GM12872 (cell line): ENCODE measurements at regions not wholly inside any gene's neighbourhood (a gene's known extent, or its start where the extent isn't known, plus 50 kb on each side); places are given as distances from the start of the nearest gene placed in this dataset.

Experiments
- TF ChIP-seq, protein P1 (sequence below): IDR thresholded peaks from 3 replicates; pipeline ENCODE4 v1.5.1; 2011; ENCODE audit warnings: low read depth, mild to moderate bottlenecking, low read length, moderate library complexity; ENCODE audit not compliant: insufficient read depth

DNA sequence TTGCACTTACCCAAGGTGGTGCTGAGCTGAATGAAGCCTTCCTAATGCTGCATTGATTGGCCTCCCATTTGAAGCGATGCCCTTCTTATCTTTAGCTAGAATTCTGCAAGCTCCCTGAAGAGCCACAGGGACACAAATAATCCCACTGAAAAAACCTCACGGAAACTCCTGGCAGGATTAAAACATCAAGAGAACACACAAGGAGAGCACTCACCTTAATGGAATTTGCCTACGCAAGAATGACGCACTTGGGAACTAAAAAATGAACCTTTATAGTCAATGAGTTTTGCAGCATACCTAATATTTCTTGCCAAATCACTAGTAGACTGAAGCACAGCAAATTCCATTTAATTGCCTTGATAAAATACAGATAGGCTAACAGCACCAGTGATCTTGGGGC, 232.8 kb upstream of the UBASH3B start:
- TF ChIP-seq, protein P1, sequence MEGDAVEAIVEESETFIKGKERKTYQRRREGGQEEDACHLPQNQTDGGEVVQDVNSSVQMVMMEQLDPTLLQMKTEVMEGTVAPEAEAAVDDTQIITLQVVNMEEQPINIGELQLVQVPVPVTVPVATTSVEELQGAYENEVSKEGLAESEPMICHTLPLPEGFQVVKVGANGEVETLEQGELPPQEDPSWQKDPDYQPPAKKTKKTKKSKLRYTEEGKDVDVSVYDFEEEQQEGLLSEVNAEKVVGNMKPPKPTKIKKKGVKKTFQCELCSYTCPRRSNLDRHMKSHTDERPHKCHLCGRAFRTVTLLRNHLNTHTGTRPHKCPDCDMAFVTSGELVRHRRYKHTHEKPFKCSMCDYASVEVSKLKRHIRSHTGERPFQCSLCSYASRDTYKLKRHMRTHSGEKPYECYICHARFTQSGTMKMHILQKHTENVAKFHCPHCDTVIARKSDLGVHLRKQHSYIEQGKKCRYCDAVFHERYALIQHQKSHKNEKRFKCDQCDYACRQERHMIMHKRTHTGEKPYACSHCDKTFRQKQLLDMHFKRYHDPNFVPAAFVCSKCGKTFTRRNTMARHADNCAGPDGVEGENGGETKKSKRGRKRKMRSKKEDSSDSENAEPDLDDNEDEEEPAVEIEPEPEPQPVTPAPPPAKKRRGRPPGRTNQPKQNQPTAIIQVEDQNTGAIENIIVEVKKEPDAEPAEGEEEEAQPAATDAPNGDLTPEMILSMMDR = no peak

DNA sequence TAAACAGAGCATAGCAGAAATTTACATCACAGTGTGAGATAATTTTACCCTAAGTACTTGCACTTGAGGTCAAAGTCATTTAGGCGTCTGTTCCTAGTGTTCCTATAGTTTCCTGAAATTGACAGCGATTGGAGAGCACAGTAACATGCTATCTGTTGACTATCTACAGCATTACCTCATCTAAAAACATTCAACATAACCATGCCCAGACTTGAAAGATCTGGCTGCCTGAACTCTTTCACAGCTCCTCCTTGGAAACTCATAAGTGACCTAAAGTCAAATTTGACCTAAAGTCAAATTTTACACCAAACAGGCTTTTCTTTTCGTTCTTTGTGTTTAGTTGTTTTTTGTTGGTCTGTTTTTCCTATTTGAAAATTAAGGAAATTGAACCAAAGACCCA, 233.8 kb upstream of the UBASH3B start:
- TF ChIP-seq, protein P1 = no peak

DNA sequence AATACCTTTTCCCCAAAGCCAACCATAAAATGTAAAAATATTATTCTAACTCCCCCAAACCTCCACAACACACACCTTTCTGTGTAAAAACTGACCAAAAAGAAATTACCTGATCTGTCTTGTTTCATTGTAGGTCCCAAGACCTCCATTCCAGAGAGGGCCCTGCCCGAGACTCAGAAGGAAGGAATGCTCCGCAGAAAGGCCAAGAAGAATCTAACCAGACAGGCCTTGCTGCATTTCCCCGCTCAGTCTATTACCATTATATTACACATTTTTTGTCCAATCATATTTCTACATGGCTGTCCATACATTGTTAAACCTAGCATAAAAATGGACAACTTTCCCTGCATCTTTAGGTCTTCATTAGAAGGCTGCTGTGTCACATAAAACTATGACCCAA, 237.5 kb upstream of the UBASH3B start:
- TF ChIP-seq, protein P1 = no peak

DNA sequence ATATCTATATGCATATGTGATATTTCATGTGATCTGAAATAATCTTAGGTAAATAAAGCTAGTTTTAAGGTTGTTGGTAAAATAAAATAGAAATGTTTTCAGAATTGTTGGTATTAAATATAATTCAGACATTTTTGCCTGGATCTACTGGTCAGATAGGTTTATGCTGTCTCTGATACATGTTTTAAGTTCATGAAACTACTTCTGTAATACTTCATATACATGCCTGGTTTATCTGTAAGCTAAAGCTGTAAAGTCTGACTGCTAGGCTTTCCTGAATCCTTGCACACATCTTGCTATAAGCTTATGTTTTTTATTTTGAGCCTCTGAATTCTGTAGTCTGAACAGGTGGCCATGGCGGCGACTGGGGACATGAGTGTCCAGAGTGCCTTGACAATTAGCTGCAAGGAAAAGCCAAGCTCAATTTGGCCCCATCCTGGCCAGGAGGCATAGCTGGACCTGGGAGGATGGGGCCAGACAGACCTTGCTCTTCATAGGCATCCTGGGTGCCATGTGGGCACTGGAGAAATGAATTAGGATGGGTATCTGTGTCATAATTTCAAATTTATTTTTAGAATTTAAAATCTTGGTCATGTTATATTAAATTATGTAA, 241.0 kb upstream of the UBASH3B start:
- TF ChIP-seq, protein P1 = no peak

DNA sequence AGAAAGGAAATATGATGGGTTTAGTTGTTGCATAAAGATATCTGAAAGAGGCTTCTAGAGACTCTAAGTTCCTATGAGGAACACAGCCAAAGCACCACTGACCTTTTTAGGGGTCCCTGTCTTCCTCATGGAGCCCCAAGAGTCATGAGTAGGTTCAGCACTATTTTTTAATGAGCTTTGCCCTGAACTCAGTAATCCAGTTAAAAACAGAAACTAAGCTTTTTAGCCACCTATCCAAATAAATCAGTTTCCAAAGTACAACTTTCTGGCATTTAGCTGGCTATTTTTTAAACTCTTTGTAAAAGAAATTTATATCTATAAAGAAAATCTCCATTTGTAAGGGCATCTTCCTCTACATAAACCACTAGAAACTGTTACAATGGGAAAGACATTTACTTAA, 241.8 kb upstream of the UBASH3B start:
- TF ChIP-seq, protein P1 = no peak

DNA sequence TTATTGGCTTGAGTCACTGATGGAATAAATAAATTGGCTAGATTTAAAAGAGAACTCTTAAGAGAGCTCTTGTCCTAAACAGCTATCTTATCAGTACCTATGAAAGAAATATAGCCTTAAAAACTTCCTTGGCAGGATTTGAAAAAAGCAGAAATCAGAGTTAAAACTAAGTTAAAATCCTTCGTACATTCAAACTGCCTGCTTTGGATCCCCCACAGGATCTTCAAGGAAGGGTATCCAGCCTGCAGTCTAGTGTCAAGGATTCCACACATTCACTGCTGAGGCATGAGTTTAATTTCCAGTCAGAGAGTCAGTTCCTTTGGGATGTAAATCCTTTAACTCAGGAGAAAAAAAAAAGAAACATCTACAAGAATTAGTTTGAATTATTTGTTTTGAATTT, 242.9 kb upstream of the UBASH3B start:
- TF ChIP-seq, protein P1 = no peak

DNA sequence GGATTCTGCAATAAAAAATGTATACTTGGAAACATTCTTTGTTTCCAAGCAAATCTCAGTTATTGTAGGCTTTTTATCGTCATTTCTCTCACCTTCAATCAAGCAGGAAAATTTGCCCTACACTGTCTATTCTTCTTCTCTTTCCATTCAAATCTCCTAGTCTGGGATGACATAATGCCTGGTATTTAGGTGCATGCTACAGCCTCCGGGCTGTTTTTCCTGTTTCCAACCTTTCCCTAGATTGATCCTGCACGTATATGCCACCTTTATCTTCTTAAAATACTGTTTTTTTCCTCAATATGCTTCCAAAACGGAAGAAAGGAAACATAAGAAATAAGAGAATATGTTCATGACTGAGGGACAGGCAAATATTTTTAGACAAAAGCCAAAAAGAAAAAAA, 249.1 kb upstream of the UBASH3B start:
- TF ChIP-seq, protein P1 = no peak
